Occipital lobe (tissue), 1 donor: ENCODE measurements at regions not wholly inside any gene's neighbourhood (a gene's known extent, or its start where the extent isn't known, plus 50 kb on each side); places are given as distances from the start of the nearest gene placed in this dataset.

Experiments
- DNase-seq: peaks from one replicate; lab custom pipeline; 2025; lab: John Stamatoyannopoulos, UW

- no peak for DNase-seq
These were observed 132.3 kb upstream of the UMPS start for GRCh38 chr3:124597979-124598378.

DNA sequence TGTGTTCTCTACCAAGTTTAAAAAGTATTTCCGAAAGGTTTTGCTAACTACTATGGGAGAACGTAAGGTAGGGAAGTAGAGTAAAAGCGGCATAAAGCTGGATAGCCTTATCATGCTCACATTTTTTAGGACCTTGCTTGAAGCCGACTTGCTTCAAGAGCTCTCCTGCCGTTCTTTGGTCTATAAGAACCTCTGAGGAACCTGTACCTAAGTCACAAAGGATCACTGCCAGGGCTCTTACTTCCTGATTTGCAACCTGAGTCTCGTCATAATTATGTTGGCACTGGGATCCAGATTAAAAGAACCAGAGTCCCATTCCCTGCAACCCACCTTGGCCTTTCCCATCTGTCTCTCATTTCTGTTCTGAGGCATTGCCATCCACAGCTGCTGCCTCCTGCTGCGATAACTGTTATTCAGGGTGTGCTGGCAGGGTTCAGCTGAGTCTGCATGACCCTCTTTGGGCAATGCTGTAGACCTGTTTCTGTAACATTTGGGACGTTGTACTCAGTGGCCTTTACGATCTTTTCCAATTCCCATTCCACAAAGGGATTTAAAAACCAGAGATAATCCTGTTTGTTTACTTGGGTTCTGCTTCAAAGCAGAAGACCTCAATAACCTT, 131.0 kb upstream of the UMPS start:
- DNase-seq, result no peak

- no peak for DNase-seq
These were observed 130.2 kb upstream of the UMPS start for GRCh38 chr3:124599779-124600693.

- DNase-seq, result no peak
These were observed 129.5 kb upstream of the UMPS start for GRCh38 chr3:124600765-124601164.

DNA sequence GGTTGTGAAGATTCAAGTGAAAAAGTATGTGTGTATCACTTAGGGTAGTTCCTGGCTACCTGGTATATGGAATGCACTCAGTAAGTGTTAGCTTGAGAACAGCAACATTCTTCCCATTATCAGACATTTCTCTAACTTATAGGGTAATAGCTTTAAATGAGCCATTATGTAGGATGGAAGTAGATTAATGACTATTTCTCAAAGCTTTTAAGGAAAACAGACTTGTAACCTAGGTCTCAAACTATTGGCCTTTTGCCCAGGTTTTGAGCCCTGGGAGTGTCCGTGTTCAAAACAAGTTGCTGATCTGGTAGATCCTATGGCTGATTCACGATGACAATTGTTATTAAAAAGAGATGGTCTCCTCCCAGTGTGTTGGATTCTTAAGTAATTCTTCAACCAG, 129.1 kb upstream of the UMPS start:
- DNase-seq, result no peak

DNA sequence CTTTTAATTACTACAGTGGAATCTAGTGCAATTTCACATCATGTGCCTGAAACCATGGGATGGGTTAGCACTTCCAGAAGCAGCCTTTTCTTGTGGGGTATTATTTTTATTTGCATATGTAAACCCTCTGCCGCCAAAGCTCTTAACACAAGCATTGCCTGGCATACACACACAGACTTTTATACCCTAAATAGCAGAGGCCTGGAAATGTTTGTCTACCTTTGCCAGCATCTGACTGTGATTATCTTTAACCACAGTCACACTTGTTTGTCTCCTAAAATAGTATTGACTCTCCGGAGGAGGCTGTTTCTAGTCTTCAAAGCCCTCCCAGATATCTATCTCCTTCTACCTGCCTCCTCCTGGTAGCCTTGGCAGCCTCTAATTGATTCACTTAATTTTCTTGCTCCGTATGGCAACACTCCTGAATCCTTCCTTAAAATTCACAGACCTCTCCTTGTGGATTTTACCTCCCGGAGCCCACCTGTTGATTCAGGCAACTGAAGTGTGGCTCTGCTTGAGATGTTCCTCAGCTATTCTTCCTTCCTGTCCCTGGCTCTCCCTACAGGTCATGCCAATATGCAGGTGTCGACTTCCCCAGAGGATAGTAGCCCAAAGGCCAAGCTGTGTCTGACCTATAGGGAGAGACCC, 127.1 kb upstream of the UMPS start:
- no peak for DNase-seq

GRCh38 chr3:124605781-124606579, 124.3 kb upstream of the UMPS start:
- DNase-seq, result no peak

GRCh38 chr3:124607163-124607562, 123.1 kb upstream of the UMPS start:
- DNase-seq, result no peak

- DNase-seq, result no peak
These were observed 120.8 kb upstream of the UMPS start for GRCh38 chr3:124609402-124609801.

GRCh38 chr3:124610130-124610529, 120.1 kb upstream of the UMPS start:
- no peak for DNase-seq

DNA sequence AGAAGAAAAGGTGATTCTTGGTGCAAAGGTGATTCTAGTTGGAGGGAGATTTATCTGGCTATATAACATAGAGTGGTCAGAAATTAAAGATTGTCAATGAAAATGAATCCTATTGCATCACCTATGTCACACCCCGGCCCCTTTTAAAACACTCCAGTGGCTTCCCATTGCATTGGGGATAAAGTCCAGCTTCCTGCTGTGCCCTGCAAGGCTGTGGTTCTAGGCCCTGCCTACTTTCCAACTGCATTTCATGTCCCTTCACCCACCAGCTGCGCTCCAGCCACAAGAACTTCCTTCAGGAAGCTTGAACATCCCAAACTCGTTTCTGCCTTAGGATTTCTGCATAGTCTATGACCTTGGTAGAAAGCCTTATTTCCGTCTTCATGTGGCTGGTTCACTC, 118.7 kb upstream of the UMPS start:
- no peak for DNase-seq

- DNase-seq, result no peak
These were observed 114.2 kb upstream of the UMPS start for GRCh38 chr3:124615896-124616543.

DNA sequence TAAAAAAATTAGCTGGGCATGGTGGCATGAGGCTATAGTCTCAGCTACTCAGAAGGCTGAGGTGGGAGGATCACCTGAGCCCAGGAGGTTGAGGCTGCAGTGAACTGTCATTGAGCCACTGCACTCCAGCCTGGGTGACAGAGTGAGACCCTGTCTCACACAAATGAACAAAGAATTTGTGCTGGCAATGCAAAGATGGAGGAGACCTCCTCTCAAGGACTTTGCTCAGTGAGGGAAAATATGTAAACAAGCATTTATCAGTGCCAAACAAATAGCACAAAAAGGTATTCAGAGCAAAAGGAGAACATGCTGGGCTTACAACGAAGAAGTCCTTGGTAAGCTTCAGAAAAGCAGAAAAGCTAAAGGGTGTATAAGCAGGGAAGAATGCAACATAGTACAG, 113.1 kb upstream of the UMPS start:
- DNase-seq, result no peak

GRCh38 chr3:124619887-124620599, 110.2 kb upstream of the UMPS start:
- DNase-seq, result no peak

DNA sequence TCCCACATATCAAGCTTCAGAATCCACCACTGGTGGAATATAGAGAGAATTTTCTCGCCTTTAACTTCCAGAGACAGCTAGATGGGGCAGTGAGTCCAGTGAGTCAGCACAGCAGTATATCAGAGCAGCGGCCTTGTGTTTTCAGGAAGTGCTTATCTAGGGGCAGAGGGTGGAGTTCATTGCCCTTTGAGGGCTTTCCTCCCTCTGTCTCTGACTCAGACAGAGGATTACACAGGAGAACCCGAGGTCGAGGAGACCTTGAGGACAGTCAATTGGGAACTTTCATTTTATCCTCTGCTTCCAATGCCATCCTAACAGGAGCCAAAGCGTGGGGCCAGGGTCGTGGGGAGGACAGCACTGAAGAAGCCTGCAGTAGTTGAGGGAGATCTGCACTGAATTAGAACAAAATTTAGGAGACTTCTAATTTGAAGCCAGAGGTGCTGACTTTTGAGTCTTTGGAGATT, 109.6 kb upstream of the UMPS start:
- no peak for DNase-seq

DNA sequence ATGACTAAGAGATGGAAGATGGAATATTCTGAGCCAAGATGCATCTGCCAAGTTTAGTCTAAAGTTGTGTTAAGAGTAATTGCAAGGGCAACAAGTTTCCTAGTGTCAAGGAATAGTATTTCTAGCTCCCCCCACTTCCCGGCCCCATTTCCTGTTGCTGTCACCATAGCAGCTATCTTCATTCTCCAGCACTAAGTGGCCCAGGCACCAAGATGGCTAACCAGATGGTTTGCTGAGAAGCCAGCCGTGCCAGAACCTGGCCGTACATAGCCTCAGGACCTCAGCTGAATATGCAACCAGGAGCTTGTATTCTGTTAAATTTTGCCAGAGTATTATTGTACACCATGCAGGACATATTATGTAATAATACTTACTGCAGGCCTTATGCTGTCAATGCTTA, 108.8 kb upstream of the UMPS start:
- DNase-seq, result no peak

- no peak for DNase-seq
These were observed 105.2 kb upstream of the UMPS start for GRCh38 chr3:124625074-124625473.

- no peak for DNase-seq
These were observed 102.7 kb upstream of the UMPS start for GRCh38 chr3:124627501-124627908.

GRCh38 chr3:124628863-124629262, 101.4 kb upstream of the UMPS start:
- no peak for DNase-seq

GRCh38 chr3:124629497-124629896, 100.8 kb upstream of the UMPS start:
- DNase-seq, result no peak
